Chondrocyte (in vitro differentiated cells): ENCODE measurements at regions not wholly inside any gene's neighbourhood (a gene's known extent, or its start where the extent isn't known, plus 50 kb on each side); places are given as distances from the start of the nearest gene placed in this dataset.
"Not testable (repeated sequence)": the region's sequence is repeated elsewhere in the genome, so short reads cannot be mapped to it uniquely, and the experiment has no call there.

Experiments
- DNase-seq: peaks from one replicate; pipeline ENCODE4 v3.0.0; 2021; ENCODE audit warnings: mixed read lengths, low spot score
- H3K27ac Mint-ChIP-seq: one replicate; pipeline ENCODE4 v1.8.0; 2021; ENCODE audit warnings: mild to moderate bottlenecking, moderate library complexity, mixed read lengths; ENCODE audit not compliant: unreplicated experiment
- H3K27me3 Mint-ChIP-seq: 2 replicates; pipeline ENCODE4 v1.8.0; 2021; ENCODE audit warnings: low read depth, mixed read lengths
- H3K36me3 Mint-ChIP-seq: 2 replicates; pipeline ENCODE4 v1.8.0; 2021; ENCODE audit warnings: low read depth, mixed read lengths
- H3K4me1 Mint-ChIP-seq: 2 replicates; pipeline ENCODE4 v1.8.0; 2021; ENCODE audit warnings: low read depth, mild to moderate bottlenecking, mixed read lengths
- H3K4me3 Mint-ChIP-seq: one replicate; pipeline ENCODE4 v1.8.0; 2021; ENCODE audit warnings: mild to moderate bottlenecking, moderate library complexity, mixed read lengths; ENCODE audit not compliant: unreplicated experiment
- H3K9me3 Mint-ChIP-seq: 2 replicates; pipeline ENCODE4 v1.8.0; 2021; ENCODE audit warnings: low read depth, mixed read lengths
- CTCF ChIP-seq: fragments of 200-600 bp; sonication (generic); IDR thresholded peaks from 2 replicates; pipeline ENCODE4 v1.5.0; 2021; ENCODE audit warnings: antibody characterized with exemption, mild to moderate bottlenecking, moderate library complexity

DNA sequence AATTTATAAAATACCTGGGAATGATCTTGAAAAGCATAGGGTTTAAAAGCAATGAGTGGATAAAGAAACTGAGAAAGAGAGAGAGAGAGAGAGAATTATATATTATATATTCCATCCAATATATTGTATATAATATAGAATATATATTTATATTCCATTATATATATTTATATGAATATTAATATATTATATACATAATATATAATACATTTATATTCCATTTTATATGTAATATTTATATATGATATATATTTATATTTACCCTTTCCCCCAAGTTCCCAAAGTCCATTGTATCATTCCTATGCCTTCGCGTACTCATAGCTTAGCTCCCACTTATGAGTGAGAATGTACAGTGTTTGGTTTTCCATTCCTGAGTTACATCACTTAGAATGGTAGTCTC lies 69.9 kb upstream of the SLC35F3 start:
- TF ChIP-seq CTCF: no peak
- no peaks in the 10 kb centered on the region for H3K27me3 Mint-ChIP-seq
- no peak overlapping the region for H3K4me3 Mint-ChIP-seq
- peaks cover 16% of the 10 kb centered on the region for H3K9me3 Mint-ChIP-seq
- DNase-seq: no peak
- no peak overlapping the region for H3K27ac Mint-ChIP-seq
- H3K4me1 Mint-ChIP-seq: no peaks in the 10 kb centered on the region
- no peaks in the 10 kb centered on the region for H3K36me3 Mint-ChIP-seq

DNA sequence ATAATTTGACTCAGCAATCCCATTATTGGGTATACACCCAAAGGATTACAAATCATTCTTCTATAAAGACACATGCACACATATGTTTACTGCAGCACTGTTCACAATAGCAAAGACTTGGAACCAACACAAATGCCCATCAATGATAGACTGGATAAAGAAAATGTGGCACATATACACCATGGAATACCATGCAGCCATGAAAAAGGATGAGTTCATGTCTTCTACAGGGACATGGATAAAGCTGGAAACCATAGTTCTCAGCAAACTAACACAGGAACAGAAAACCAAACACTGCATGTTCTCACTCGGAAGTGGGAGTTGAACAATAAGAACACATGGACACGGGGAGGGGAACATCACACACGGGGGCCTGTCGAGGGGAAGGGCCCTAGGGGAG lies 66.3 kb upstream of the SLC35F3 start:
- not testable (repeated sequence) for H3K4me3 Mint-ChIP-seq, H3K27me3 Mint-ChIP-seq, H3K4me1 Mint-ChIP-seq, H3K27ac Mint-ChIP-seq, DNase-seq, H3K36me3 Mint-ChIP-seq
- peaks cover 24% of the 10 kb centered on the region for H3K9me3 Mint-ChIP-seq

GRCh38 chr1:233843525-233844204 lies 60.8 kb upstream of the SLC35F3 start:
- no peak for TF ChIP-seq CTCF
- Mint-ChIP-seq H3K9me3 (peaks cover 23% of the 10 kb centered on the region), H3K36me3 (no peaks in the 10 kb centered on the region), H3K4me1 (no peaks in the 10 kb centered on the region), H3K27me3 (no peaks in the 10 kb centered on the region), H3K4me3 (no peak overlapping the region), H3K27ac (no peak overlapping the region)
- DNase-seq: no peak

GRCh38 chr1:233844275-233844674 lies 60.2 kb upstream of the SLC35F3 start:
- no peak for DNase-seq
- Mint-ChIP-seq H3K9me3 (peaks cover 30% of the 10 kb centered on the region), H3K27ac (no peak overlapping the region), H3K27me3 (no peaks in the 10 kb centered on the region), H3K4me3 (no peak overlapping the region), H3K36me3 (no peaks in the 10 kb centered on the region), H3K4me1 (no peaks in the 10 kb centered on the region)
- no peak for TF ChIP-seq CTCF

DNA sequence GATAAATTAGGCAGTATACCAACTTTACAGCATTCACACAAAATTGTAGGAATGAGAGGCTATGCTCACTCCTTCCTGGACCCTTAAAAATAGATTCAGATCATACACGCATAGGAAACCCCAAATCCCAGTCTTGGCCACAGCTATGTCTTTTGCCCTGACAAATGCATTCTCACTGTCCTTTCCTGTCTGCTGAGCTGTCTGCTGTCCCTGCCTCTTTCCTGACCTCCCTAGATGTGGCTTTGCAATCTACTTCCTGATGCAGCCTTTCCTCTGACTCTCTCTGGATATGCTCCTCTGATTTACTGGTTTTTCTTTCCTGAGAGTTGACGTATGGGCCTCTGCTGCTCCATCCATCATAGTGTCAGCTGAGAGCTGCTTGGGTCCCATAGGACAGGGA lies 59.8 kb upstream of the SLC35F3 start:
- TF ChIP-seq CTCF: no peak
- Mint-ChIP-seq H3K9me3 (peaks cover 28% of the 10 kb centered on the region), H3K27ac (no peak overlapping the region), H3K4me1 (no peaks in the 10 kb centered on the region), H3K27me3 (no peaks in the 10 kb centered on the region), H3K4me3 (no peak overlapping the region), H3K36me3 (no peaks in the 10 kb centered on the region)
- no peak for DNase-seq
